IMR-90 (cell line): ENCODE measurements at regions not wholly inside any gene's neighbourhood (a gene's known extent, or its start where the extent isn't known, plus 50 kb on each side); places are given as distances from the start of the nearest gene placed in this dataset.

Experiments
- ATAC-seq: fragments of 200-7000 bp; cut with Tn5 transposase; 2 replicates; pipeline ENCODE4 v1.9.1; 2020; ENCODE audit warnings: low read depth, mild to moderate bottlenecking, moderate library complexity
- BruUV-seq: library from RNA; stranded (reverse); fragments of 400-500 nt; replicated peaks from 2 replicates; lab custom pipeline; 2021; lab: Mats Ljungman, UMichigan
- CTCF ChIA-PET: fragments of 300-600 bp; formaldehyde crosslinking; extraction: SDS; loops from one replicate; lab custom pipeline; 2021; ENCODE audit warnings: antibody characterized with exemption; lab: Yijun Ruan, JAX
- POLR2A ChIA-PET: fragments of 300-600 bp; sonication (Branson Sonifier 250); formaldehyde crosslinking; loops from one replicate; lab custom pipeline; 2022; ENCODE audit warnings: antibody characterized with exemption; ENCODE audit not compliant: unreplicated experiment; lab: Charles Lee
- DNase-seq: peaks from one replicate; pipeline ENCODE4 v3.0.0; 2013
- H2AFZ ChIP-seq: replicated peaks from 2 replicates; pipeline ENCODE3; 2013; ENCODE audit warnings: low read length, mild to moderate bottlenecking; ENCODE audit not compliant: poor library complexity
- H2AK5ac ChIP-seq: 2 replicates; pipeline ENCODE4 v1.6.1; 2013; ENCODE audit warnings: low read depth, low read length, inconsistent platforms
- H2AK9ac ChIP-seq: replicated peaks from 2 replicates; pipeline ENCODE3; 2013; ENCODE audit warnings: mild to moderate bottlenecking, low read depth, low read length, moderate library complexity; ENCODE audit not compliant: poor library complexity
- H2BK120ac ChIP-seq: 2 replicates; pipeline ENCODE4 v1.6.1; 2013; ENCODE audit warnings: low read depth, low read length, inconsistent platforms
- H2BK15ac ChIP-seq: 3 replicates; pipeline ENCODE4 v1.6.1; 2013; ENCODE audit warnings: low read depth, low read length, inconsistent platforms
- H2BK20ac ChIP-seq: 2 replicates; pipeline ENCODE4 v1.6.1; 2013; ENCODE audit warnings: low read depth, mild to moderate bottlenecking, inconsistent platforms, low read length, moderate library complexity
- H2BK5ac ChIP-seq: 2 replicates; pipeline ENCODE4 v1.6.1; 2013; ENCODE audit warnings: mild to moderate bottlenecking, low read depth, low read length, inconsistent platforms; ENCODE audit not compliant: poor library complexity, severe bottlenecking
- H3K14ac ChIP-seq: replicated peaks from 2 replicates; pipeline ENCODE4 v1.6.1; 2013; ENCODE audit warnings: low read depth, low read length, inconsistent platforms
- H3K18ac ChIP-seq: 2 replicates; pipeline ENCODE4 v1.6.1; 2013; ENCODE audit warnings: low read depth, low read length, control low read depth
- H3K23ac ChIP-seq: 2 replicates; pipeline ENCODE4 v1.6.1; 2013; ENCODE audit warnings: low read depth, low read length, inconsistent platforms
- H3K27ac ChIP-seq: 2 replicates; pipeline ENCODE4 v1.5.1; 2013; ENCODE audit warnings: mild to moderate bottlenecking, control low read depth, low read length; ENCODE audit not compliant: insufficient read depth
- H3K27me3 ChIP-seq: 2 replicates; pipeline ENCODE4 v1.6.1; 2013; ENCODE audit warnings: low read length; ENCODE audit not compliant: control insufficient read depth, insufficient read depth
- H3K36me3 ChIP-seq: 2 replicates; pipeline ENCODE4 v1.6.1; 2013; ENCODE audit warnings: low read length, mixed read lengths; ENCODE audit not compliant: control insufficient read depth, insufficient read depth
- H3K4ac ChIP-seq: 2 replicates; pipeline ENCODE4 v1.6.1; 2013; ENCODE audit warnings: low read depth, low read length, inconsistent platforms
- H3K4me1 ChIP-seq: 2 replicates; pipeline ENCODE4 v1.6.1; 2013; ENCODE audit warnings: low read length, mixed read lengths; ENCODE audit not compliant: control insufficient read depth, insufficient read depth
- H3K4me2 ChIP-seq: 2 replicates; pipeline ENCODE4 v1.6.1; 2013; ENCODE audit warnings: low read depth, mild to moderate bottlenecking, control low read depth, low read length, moderate library complexity
- H3K4me3 ChIP-seq: 2 replicates; pipeline ENCODE4 v1.5.1; 2013; ENCODE audit warnings: low read depth, mild to moderate bottlenecking, control low read depth, low read length, moderate library complexity; ENCODE audit not compliant: insufficient read depth
- H3K56ac ChIP-seq: 2 replicates; pipeline ENCODE4 v1.6.1; 2013; ENCODE audit warnings: low read length, inconsistent platforms; ENCODE audit not compliant: insufficient read depth; ENCODE audit errors: extremely low read depth
- H3K79me1 ChIP-seq, 2 experiments: 2 replicates each; pipeline ENCODE4 v1.6.1; 2013; ENCODE audit warnings: low read length in 2 of 2, inconsistent platforms in 1 of 2, low read depth in 1 of 2
- H3K9ac ChIP-seq: 2 replicates; pipeline ENCODE4 v1.6.1; 2013; ENCODE audit warnings: low read depth, low read length, control low read depth
- H3K9me1 ChIP-seq: 2 replicates; pipeline ENCODE4 v1.6.1; 2013; ENCODE audit warnings: low read length, inconsistent platforms; ENCODE audit not compliant: insufficient read depth
- H3K9me3 ChIP-seq: 2 replicates; pipeline ENCODE4 v1.6.1; 2013; ENCODE audit warnings: low read length; ENCODE audit not compliant: control insufficient read depth, insufficient read depth
- H4K20me1 ChIP-seq: 2 replicates; pipeline ENCODE4 v1.6.1; 2013; ENCODE audit warnings: low read length, inconsistent platforms; ENCODE audit not compliant: insufficient read depth
- H4K5ac ChIP-seq: 2 replicates; pipeline ENCODE4 v1.6.1; 2013; ENCODE audit warnings: mild to moderate bottlenecking, low read depth, low read length, control low read depth
- H4K8ac ChIP-seq, 2 experiments: 2 replicates each; pipeline ENCODE4 v1.6.1; 2013; ENCODE audit warnings: low read depth in 2 of 2, low read length in 2 of 2, control low read depth in 1 of 2, inconsistent platforms in 1 of 2
- H4K91ac ChIP-seq: 2 replicates; pipeline ENCODE4 v1.6.1; 2013; ENCODE audit warnings: low read depth, low read length, inconsistent platforms; ENCODE audit not compliant: insufficient read depth
- BHLHE40 ChIP-seq: fragments of 150-350 bp; IDR thresholded peaks from 2 replicates; pipeline ENCODE4 v1.6.1; 2016; ENCODE audit warnings: mild to moderate bottlenecking, low read depth, low read length
- CHD1 ChIP-seq: IDR thresholded peaks from 2 replicates; pipeline ENCODE4 v1.6.1; 2012; ENCODE audit warnings: low read depth, low read length, improper control_type of control experiment
- CTCF ChIP-seq: conservative IDR thresholded peaks from 2 replicates; pipeline ENCODE4 v1.5.1; 2012; ENCODE audit warnings: mild to moderate bottlenecking, low read depth, low read length, improper control_type of control experiment
- ELK1 ChIP-seq: fragments of 150-350 bp; IDR thresholded peaks from 2 replicates; pipeline ENCODE4 v1.6.1; 2016; ENCODE audit warnings: low read depth, mild to moderate bottlenecking, low read length, moderate library complexity, borderline replicate concordance
- FOS ChIP-seq: fragments of 150-350 bp; IDR thresholded peaks from 2 replicates; pipeline ENCODE4 v1.6.1; 2016; ENCODE audit warnings: low read depth, low read length
- MAFK ChIP-seq: IDR thresholded peaks from 2 replicates; pipeline ENCODE4 v1.6.1; 2012; ENCODE audit warnings: low read depth, low read length, improper control_type of control experiment
- NFE2L2 ChIP-seq: fragments of 150-350 bp; IDR thresholded peaks from 2 replicates; pipeline ENCODE4 v1.6.1; 2016; ENCODE audit warnings: low read depth, mild to moderate bottlenecking, low read length
- POLR2A ChIP-seq: IDR thresholded peaks from 2 replicates; pipeline ENCODE4 v1.6.1; 2012; ENCODE audit warnings: mild to moderate bottlenecking, low read depth, low read length
- RFX5 ChIP-seq: IDR thresholded peaks from 2 replicates; pipeline ENCODE4 v1.8.0; 2012; ENCODE audit warnings: low read depth, mild to moderate bottlenecking, low read length, moderate library complexity
- SMC3 ChIP-seq: fragments of 150-350 bp; IDR thresholded peaks from 2 replicates; pipeline ENCODE4 v1.6.1; 2016; ENCODE audit warnings: low read depth, mild to moderate bottlenecking, antibody characterized with exemption, low read length, moderate library complexity
- USF2 ChIP-seq: fragments of 150-350 bp; IDR thresholded peaks from 2 replicates; pipeline ENCODE4 v1.6.1; 2017; ENCODE audit warnings: mild to moderate bottlenecking, antibody characterized with exemption, low read length, low read depth
- WGBS, 2 experiments: methylation state at CpG; one replicate each; pipeline versions ENCODE4 v1.1.5 to v1.1.7; 2013; ENCODE audit warnings: missing lambda C conversion rate in 2 of 2; ENCODE audit not compliant: insufficient read length in 1 of 2; ENCODE audit errors: extremely low coverage in 2 of 2; 5-methylcytosine and 5-hydroxymethylcytosine counted together
- dilution Hi-C: fragments of 300-500 bp; cut with HindIII; formaldehyde crosslinking; loops from one replicate; pipeline ENCODE4 v1.14.3; 2018; ENCODE audit warnings: low sequenced_read_pairs; ENCODE audit not compliant: unreplicated experiment
- in situ Hi-C: fragments of 300-500 bp; cut with MboI; formaldehyde crosslinking; loops from 3 replicates; pipeline ENCODE4 v1.14.3; 2019; ENCODE audit warnings: low sequenced_read_pairs, inconsistent platforms, mixed read lengths
- intact Hi-C: fragments of 100-400 bp; cut with micrococcal nuclease; formaldehyde crosslinking; loops from 2 replicates; pipeline ENCODE4 v1.10.0; 2022

- in situ Hi-C loops (no loop called here), intact Hi-C loops (no loop called here), dilution Hi-C loops (no loop called here)
- Histone ChIP-seq H3K18ac (no peak overlapping the region), H3K27ac (no peak overlapping the region), H3K4me2 (no peak overlapping the region), H2AK5ac (no peak overlapping the region), H3K79me1 (no peaks in the 10 kb centered on the region), H2BK5ac (no peak overlapping the region), H3K9ac (no peak overlapping the region), H3K36me3 (no peaks in the 10 kb centered on the region), H3K56ac (no peak overlapping the region), H3K9me1 (no peaks in the 10 kb centered on the region; the same call in 1 of the 2 replicates), H2BK20ac (no peak overlapping the region), H3K23ac (no peak overlapping the region), H3K4me1 (no peaks in the 10 kb centered on the region), H3K4ac (no peak overlapping the region), H4K91ac (no peak overlapping the region), H4K8ac (no peak overlapping the region), H2AK9ac (no peak overlapping the region), H4K20me1 (no peaks in the 10 kb centered on the region; the same call in 1 of the 2 replicates), H2AFZ (no peak overlapping the region), H3K14ac (no peak overlapping the region), H4K5ac (no peak overlapping the region), H3K9me3 (no peaks in the 10 kb centered on the region; the same call in 1 of the 2 replicates), H2BK120ac (no peak overlapping the region), H3K4me3 (no peak overlapping the region), H2BK15ac (no peak overlapping the region), H3K27me3 (peaks cover 5% of the 10 kb centered on the region)
- ATAC-seq (no peak), DNase-seq (no peak)
- ChIA-PET POLR2A (no interaction called here), CTCF (interaction anchor here (0.6 to 1.1 kb wide), 2 partner anchors 22 to 1177 kb away, joined by 3 read pairs; no protein-coding TSS in a partner anchor)
- TF ChIP-seq NFE2L2 = no peak
- TF ChIP-seq SMC3 = no peak
- TF ChIP-seq FOS = no peak
- no peak for TF ChIP-seq USF2
- no peak for TF ChIP-seq CHD1
- TF ChIP-seq BHLHE40 = no peak
- TF ChIP-seq ELK1 = no peak
- TF ChIP-seq CTCF = no peak
- TF ChIP-seq RFX5 = no peak
- no peak for TF ChIP-seq POLR2A
- no peak for TF ChIP-seq MAFK
- 77% methylated on average over 5 of the region's 9 CpGs; no CpG with 5 or more reads in 1 of the 2 experiments for WGBS, 2 experiments
- BruUV-seq = no TSS peak
Measured at GRCh38 chr2:8394569-8395359, 287.1 kb upstream of the ID2 start.
